Esophagus muscularis mucosa (tissue), 4 donors: ENCODE measurements at regions not wholly inside any gene's neighbourhood (a gene's known extent, or its start where the extent isn't known, plus 50 kb on each side); places are given as distances from the start of the nearest gene placed in this dataset.

Source experiments
- EP300 ChIP-seq: sonication (generic); formaldehyde crosslinking; IDR thresholded peaks from one replicate; pipeline ENCODE4 v1.6.1; 2017; ENCODE audit warnings: antibody characterized with exemption
- POLR2AphosphoS5 ChIP-seq, 2 donors: sonication (generic); formaldehyde crosslinking; IDR thresholded peaks; one replicate each; pipeline ENCODE4 v1.6.1; 2017; ENCODE audit warnings: antibody characterized with exemption in 2 of 2
- TF ChIP-seq, protein P1 (sequence below), 3 experiments: fragments of 200-600 bp in 2 of 3; fragments of 450-650 bp in 1 of 3; sonication (generic) in 2 of 3; IDR thresholded peaks; one replicate each; pipeline ENCODE4 v1.5.1; 2017 to 2019; ENCODE audit warnings: antibody characterized with exemption in 3 of 3, mild to moderate bottlenecking in 2 of 3, moderate library complexity in 1 of 3

DNA sequence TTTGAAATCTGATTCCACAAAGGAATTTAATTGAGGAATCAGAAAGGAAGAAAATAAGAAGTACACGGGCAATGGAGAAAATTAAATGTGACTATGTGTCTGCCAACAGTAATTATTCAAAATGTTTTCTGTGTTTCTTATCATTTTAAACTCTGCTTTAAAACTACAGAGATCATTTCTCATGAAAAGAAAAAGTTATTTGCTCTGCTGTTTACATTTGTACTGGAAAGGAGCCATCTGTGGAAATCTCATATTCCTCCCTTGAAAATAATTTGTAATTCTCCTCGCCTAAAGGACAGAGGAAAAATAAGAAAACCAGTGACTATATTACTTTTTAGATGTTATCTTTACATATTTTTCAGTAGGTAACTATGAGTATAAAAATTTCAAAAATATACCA is 181.9 kb upstream of the MEIS1 start:
- TF ChIP-seq, protein P1, sequence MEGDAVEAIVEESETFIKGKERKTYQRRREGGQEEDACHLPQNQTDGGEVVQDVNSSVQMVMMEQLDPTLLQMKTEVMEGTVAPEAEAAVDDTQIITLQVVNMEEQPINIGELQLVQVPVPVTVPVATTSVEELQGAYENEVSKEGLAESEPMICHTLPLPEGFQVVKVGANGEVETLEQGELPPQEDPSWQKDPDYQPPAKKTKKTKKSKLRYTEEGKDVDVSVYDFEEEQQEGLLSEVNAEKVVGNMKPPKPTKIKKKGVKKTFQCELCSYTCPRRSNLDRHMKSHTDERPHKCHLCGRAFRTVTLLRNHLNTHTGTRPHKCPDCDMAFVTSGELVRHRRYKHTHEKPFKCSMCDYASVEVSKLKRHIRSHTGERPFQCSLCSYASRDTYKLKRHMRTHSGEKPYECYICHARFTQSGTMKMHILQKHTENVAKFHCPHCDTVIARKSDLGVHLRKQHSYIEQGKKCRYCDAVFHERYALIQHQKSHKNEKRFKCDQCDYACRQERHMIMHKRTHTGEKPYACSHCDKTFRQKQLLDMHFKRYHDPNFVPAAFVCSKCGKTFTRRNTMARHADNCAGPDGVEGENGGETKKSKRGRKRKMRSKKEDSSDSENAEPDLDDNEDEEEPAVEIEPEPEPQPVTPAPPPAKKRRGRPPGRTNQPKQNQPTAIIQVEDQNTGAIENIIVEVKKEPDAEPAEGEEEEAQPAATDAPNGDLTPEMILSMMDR (IDR thresholded peaks at IDR 0.05) = no peak
- TF ChIP-seq EP300 (no peak), POLR2AphosphoS5 (IDR thresholded peaks at IDR 0.05) (no peak)
